HuH-7 (cell line): ENCODE measurements at regions not wholly inside any gene's neighbourhood (a gene's known extent, or its start where the extent isn't known, plus 50 kb on each side); places are given as distances from the start of the nearest gene placed in this dataset.

ENCODE experiments used
- DNase-seq: peaks from one replicate; pipeline ENCODE4 v3.0.0; 2011; ENCODE audit warnings: low spot score

GRCh38 chr7:54956865-54957264, 62.0 kb upstream of the EGFR start:
- no peak for DNase-seq

GRCh38 chr7:54960517-54960916, 58.3 kb upstream of the EGFR start:
- DNase-seq, result no peak

GRCh38 chr7:54961391-54961790, 57.4 kb upstream of the EGFR start:
- DNase-seq, result no peak

- no peak for DNase-seq
Measured at GRCh38 chr7:54963155-54963554, 55.7 kb upstream of the EGFR start.

GRCh38 chr7:54964136-54964535, 54.7 kb upstream of the EGFR start:
- DNase-seq, result no peak

GRCh38 chr7:54967377-54967776, 51.4 kb upstream of the EGFR start:
- DNase-seq, result no peak

- DNase-seq, result no peak
Measured at GRCh38 chr7:54968018-54968417, 50.8 kb upstream of the EGFR start.
